ENCODE measurements at regions not wholly inside any gene's neighbourhood (a gene's known extent, or its start where the extent isn't known, plus 50 kb on each side); places are given as distances from the start of the nearest gene placed in this dataset.

DNA sequence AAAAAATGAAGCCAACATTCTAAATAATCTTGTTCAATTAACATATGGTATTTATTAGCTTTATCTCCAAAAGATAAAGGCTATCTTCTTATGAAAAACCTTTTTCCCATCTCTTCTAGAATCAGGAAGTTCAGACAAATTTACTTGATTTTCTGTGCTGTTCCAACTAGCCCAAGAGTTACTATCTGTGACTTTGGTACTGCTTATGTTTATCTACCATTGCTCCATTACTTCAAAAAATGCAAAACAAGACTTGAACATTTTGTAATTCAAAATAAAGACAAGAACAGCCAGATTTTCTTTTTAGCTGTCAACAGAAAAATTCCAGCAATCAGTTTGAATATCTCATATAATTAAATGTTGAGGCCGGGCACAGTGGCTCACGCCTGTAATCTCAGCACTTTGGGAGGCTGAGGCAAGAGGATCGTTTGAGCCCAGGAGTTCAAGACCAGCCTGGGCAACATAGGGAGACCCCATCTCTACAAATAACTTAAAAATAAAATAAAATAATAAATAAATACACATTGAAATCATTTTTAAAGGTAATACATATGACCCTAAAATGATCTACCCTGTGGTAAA is 188.5 kb downstream of the LTN1 start:
- H3K4me2 ChIP-seq (ENCODE audit: insufficient read depth, low read length): no peak overlapping the region
- no peak overlapping the region for H3K27ac ChIP-seq (ENCODE audit: low read length)
- DNase-seq: no peak
- H4K20me1 ChIP-seq (ENCODE audit: insufficient read depth, low read length): no peaks in the 10 kb centered on the region
- no peaks in the 10 kb centered on the region for H3K4me1 ChIP-seq (ENCODE audit: insufficient read depth, low read length)
- H3K9me3 ChIP-seq (ENCODE audit: insufficient read depth, low read length, severe bottlenecking): no peaks in the 10 kb centered on the region
- TF ChIP-seq, protein P1, sequence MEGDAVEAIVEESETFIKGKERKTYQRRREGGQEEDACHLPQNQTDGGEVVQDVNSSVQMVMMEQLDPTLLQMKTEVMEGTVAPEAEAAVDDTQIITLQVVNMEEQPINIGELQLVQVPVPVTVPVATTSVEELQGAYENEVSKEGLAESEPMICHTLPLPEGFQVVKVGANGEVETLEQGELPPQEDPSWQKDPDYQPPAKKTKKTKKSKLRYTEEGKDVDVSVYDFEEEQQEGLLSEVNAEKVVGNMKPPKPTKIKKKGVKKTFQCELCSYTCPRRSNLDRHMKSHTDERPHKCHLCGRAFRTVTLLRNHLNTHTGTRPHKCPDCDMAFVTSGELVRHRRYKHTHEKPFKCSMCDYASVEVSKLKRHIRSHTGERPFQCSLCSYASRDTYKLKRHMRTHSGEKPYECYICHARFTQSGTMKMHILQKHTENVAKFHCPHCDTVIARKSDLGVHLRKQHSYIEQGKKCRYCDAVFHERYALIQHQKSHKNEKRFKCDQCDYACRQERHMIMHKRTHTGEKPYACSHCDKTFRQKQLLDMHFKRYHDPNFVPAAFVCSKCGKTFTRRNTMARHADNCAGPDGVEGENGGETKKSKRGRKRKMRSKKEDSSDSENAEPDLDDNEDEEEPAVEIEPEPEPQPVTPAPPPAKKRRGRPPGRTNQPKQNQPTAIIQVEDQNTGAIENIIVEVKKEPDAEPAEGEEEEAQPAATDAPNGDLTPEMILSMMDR (IDR thresholded peaks at IDR 0.05; ENCODE audit: borderline replicate concordance, extremely low read depth, low read length, poor library complexity, severe bottlenecking): no peak
- TF ChIP-seq EZH2 (IDR thresholded peaks at IDR 0.05; ENCODE audit: borderline replicate concordance, low read depth, low read length, severe bottlenecking): no peak
- H3K4me3 ChIP-seq (ENCODE audit: low read depth in 1 of 2, low read length in 2 of 2): no peak overlapping the region
- ATAC-seq (ENCODE audit: insufficient read depth, low read depth): no peak
- H2AFZ ChIP-seq (ENCODE audit: low read depth, low read length): no peak overlapping the region
- no peaks in the 10 kb centered on the region for H3K79me2 ChIP-seq (ENCODE audit: insufficient read depth, low read length)
- H3K36me3 ChIP-seq (ENCODE audit: insufficient read depth, low read length): no peaks in the 10 kb centered on the region
- no peaks in the 10 kb centered on the region for H3K27me3 ChIP-seq (ENCODE audit: insufficient read depth, low read length, poor library complexity)
- no peak overlapping the region for H3K9ac ChIP-seq (ENCODE audit: low read depth, low read length)

DNA sequence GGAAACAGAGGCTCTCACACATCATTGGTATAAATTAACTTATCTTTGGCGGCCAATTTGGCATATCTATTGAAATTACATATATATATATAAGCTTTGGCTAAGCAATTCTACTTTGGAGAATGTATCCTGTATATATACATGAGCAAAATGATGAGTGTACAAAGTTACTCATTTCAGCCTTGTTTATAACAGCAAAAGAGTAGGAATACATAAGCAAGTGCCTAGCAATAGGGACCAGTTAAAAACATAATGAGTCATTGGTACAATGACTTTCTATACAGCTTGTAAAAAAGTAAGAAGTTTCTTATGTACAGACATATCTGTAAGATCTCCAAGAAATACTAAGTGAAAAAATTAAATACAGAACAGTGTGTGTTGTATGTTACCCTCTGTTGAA is 190.8 kb downstream of the LTN1 start:
- no peak for TF ChIP-seq EZH2 (IDR thresholded peaks at IDR 0.05; ENCODE audit: borderline replicate concordance, low read depth, low read length, severe bottlenecking)
- TF ChIP-seq, protein P1 (IDR thresholded peaks at IDR 0.05; ENCODE audit: borderline replicate concordance, extremely low read depth, low read length, poor library complexity, severe bottlenecking): no peak
- H2AFZ ChIP-seq (ENCODE audit: low read depth, low read length): no peak overlapping the region
- no peak for ATAC-seq (ENCODE audit: insufficient read depth, low read depth)
- no peaks in the 10 kb centered on the region for H4K20me1 ChIP-seq (ENCODE audit: insufficient read depth, low read length)
- H3K27me3 ChIP-seq (ENCODE audit: insufficient read depth, low read length, poor library complexity): no peaks in the 10 kb centered on the region
- H3K79me2 ChIP-seq (ENCODE audit: insufficient read depth, low read length): no peaks in the 10 kb centered on the region
- no peaks in the 10 kb centered on the region for H3K36me3 ChIP-seq (ENCODE audit: insufficient read depth, low read length)
- H3K27ac ChIP-seq (ENCODE audit: low read length): no peak overlapping the region
- H3K9me3 ChIP-seq (ENCODE audit: insufficient read depth, low read length, severe bottlenecking): no peaks in the 10 kb centered on the region
- H3K4me3 ChIP-seq (ENCODE audit: low read depth in 1 of 2, low read length in 2 of 2): no peak overlapping the region
- no peak overlapping the region for H3K9ac ChIP-seq (ENCODE audit: low read depth, low read length)
- no peak overlapping the region for H3K4me2 ChIP-seq (ENCODE audit: insufficient read depth, low read length)
- DNase-seq: no peak
- no peaks in the 10 kb centered on the region for H3K4me1 ChIP-seq (ENCODE audit: insufficient read depth, low read length)

DNA sequence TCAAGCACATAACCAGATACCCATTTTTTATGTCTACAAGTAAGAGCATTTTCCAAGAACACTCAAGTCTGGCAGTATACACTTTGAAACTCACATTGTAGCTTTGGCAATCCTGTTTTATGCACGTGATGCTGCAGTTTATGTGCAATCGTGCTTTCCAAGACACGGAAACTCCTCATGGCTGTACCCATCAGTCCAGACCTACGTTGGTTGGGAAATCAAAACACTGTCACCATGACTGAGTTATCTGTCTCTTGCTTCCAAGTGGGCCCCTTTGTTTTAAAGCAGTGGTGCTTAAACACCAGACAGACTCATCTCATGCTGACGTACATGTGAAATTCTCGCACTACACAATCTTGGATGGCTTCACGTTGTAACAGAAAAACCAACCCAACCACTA is 192.8 kb downstream of the LTN1 start:
- no peak overlapping the region for H3K9ac ChIP-seq (ENCODE audit: low read depth, low read length)
- no peaks in the 10 kb centered on the region for H4K20me1 ChIP-seq (ENCODE audit: insufficient read depth, low read length)
- TF ChIP-seq EZH2 (IDR thresholded peaks at IDR 0.05; ENCODE audit: borderline replicate concordance, low read depth, low read length, severe bottlenecking): no peak
- TF ChIP-seq, protein P1 (IDR thresholded peaks at IDR 0.05; ENCODE audit: borderline replicate concordance, extremely low read depth, low read length, poor library complexity, severe bottlenecking): no peak
- ATAC-seq (ENCODE audit: insufficient read depth, low read depth) (no peak), DNase-seq (no peak)
- H3K27me3 ChIP-seq (ENCODE audit: insufficient read depth, low read length, poor library complexity): no peaks in the 10 kb centered on the region
- H3K79me2 ChIP-seq (ENCODE audit: insufficient read depth, low read length): no peaks in the 10 kb centered on the region
- H3K27ac ChIP-seq (ENCODE audit: low read length): no peak overlapping the region
- H3K36me3 ChIP-seq (ENCODE audit: insufficient read depth, low read length): no peaks in the 10 kb centered on the region
- no peaks in the 10 kb centered on the region for H3K4me1 ChIP-seq (ENCODE audit: insufficient read depth, low read length)
- no peak overlapping the region for H3K4me2 ChIP-seq (ENCODE audit: insufficient read depth, low read length)
- H3K4me3 ChIP-seq (ENCODE audit: low read depth in 1 of 2, low read length in 2 of 2): no peak overlapping the region
- no peak overlapping the region for H2AFZ ChIP-seq (ENCODE audit: low read depth, low read length)
- H3K9me3 ChIP-seq (ENCODE audit: insufficient read depth, low read length, severe bottlenecking): no peaks in the 10 kb centered on the region

DNA sequence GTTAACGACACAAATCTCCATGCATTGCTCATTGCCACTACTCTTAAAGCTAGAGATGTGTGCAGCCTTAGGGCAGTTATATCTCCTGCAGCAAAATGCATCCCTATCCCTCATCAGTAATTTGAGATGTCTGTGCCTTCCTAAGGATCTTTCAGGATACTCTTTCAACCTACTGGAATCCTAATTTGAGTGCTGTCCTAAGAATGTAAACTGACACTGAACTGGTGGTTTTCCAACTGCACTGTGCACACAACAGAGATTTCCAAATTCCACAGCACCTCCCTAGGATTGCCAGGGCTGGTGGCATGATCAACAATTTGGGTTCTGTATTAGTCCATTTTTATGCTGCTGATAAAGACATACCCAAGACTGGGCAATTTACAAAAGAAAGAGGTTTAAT is 193.9 kb downstream of the LTN1 start:
- H2AFZ ChIP-seq (ENCODE audit: low read depth, low read length): no peak overlapping the region
- no peak overlapping the region for H3K9ac ChIP-seq (ENCODE audit: low read depth, low read length)
- DNase-seq (no peak), ATAC-seq (ENCODE audit: insufficient read depth, low read depth) (no peak)
- no peaks in the 10 kb centered on the region for H3K36me3 ChIP-seq (ENCODE audit: insufficient read depth, low read length)
- TF ChIP-seq, protein P1 (IDR thresholded peaks at IDR 0.05; ENCODE audit: borderline replicate concordance, extremely low read depth, low read length, poor library complexity, severe bottlenecking): no peak
- TF ChIP-seq EZH2 (IDR thresholded peaks at IDR 0.05; ENCODE audit: borderline replicate concordance, low read depth, low read length, severe bottlenecking): no peak
- H3K4me3 ChIP-seq (ENCODE audit: low read depth in 1 of 2, low read length in 2 of 2): no peak overlapping the region
- H3K27ac ChIP-seq (ENCODE audit: low read length): no peak overlapping the region
- no peaks in the 10 kb centered on the region for H4K20me1 ChIP-seq (ENCODE audit: insufficient read depth, low read length)
- H3K79me2 ChIP-seq (ENCODE audit: insufficient read depth, low read length): no peaks in the 10 kb centered on the region
- no peaks in the 10 kb centered on the region for H3K27me3 ChIP-seq (ENCODE audit: insufficient read depth, low read length, poor library complexity)
- no peaks in the 10 kb centered on the region for H3K9me3 ChIP-seq (ENCODE audit: insufficient read depth, low read length, severe bottlenecking)
- no peak overlapping the region for H3K4me2 ChIP-seq (ENCODE audit: insufficient read depth, low read length)
- no peaks in the 10 kb centered on the region for H3K4me1 ChIP-seq (ENCODE audit: insufficient read depth, low read length)
